ENCODE measurements at regions not wholly inside any gene's neighbourhood (a gene's known extent, or its start where the extent isn't known, plus 50 kb on each side); places are given as distances from the start of the nearest gene placed in this dataset.

DNA sequence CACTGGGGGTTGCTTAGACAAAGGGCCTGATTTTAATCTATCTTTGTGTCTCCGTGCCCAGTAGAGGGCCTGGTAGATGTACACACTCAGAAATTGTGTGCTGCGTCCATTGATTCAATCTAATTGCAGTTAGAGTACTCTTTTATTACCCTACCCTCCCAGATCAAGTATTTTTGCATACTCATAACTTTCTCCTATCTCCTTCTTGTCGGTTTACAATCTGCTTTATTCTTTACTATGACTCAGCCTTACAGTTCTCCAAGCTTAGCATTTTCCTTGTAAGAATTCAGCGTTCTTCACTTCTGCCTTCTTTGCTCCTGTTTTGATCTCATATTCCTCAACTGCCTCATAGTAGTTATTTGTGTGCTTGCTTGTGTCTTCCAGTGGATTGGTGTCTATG, 124.5 kb upstream of the ARRDC4 start:
- no peak overlapping the region for H3K4me3 ChIP-seq
- no peak for ATAC-seq

DNA sequence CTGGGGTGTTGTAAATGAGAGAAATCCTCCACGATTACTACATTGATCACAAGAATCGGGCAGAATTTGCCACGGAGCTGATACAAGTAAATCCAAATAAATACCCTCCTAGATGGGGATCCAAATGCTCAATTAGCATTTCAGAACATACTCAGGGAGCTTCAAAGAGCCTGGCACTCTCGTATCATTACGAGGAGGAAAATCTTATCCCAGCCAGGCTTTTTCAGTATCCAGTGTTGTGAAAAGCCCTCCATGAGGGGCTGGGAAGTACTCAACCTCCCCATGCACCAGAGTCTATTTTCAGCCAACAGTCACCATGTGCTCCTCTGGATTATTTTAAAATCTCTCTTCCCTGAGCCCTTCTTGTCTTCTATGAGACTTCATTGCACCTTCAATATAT, 122.6 kb upstream of the ARRDC4 start:
- Histone ChIP-seq H3K27ac (no peak overlapping the region), H3K36me3 (no peaks in the 10 kb centered on the region), H3K9me3 (no peaks in the 10 kb centered on the region), H3K4me1 (no peaks in the 10 kb centered on the region), H3K27me3 (ENCODE audit: low read depth) (no peaks in the 10 kb centered on the region), H3K4me3 (no peak overlapping the region)
- intact Hi-C loops (cut with DNase I): no loop called here
- DNase-seq (no peak), ATAC-seq (no peak)
- TF ChIP-seq CTCF (IDR thresholded peaks at IDR 0.05): no peak

More for the DNA sequence above, 124.5 kb upstream of the ARRDC4 start:
- H3K36me3 ChIP-seq: no peaks in the 10 kb centered on the region
- no peaks in the 10 kb centered on the region for H3K9me3 ChIP-seq
- TF ChIP-seq CTCF (IDR thresholded peaks at IDR 0.05): no peak
- no peaks in the 10 kb centered on the region for H3K27me3 ChIP-seq (ENCODE audit: low read depth)
- DNase-seq: no peak
- H3K4me1 ChIP-seq: no peaks in the 10 kb centered on the region
- H3K27ac ChIP-seq: no peak overlapping the region
- intact Hi-C loops (cut with DNase I): no loop called here

DNA sequence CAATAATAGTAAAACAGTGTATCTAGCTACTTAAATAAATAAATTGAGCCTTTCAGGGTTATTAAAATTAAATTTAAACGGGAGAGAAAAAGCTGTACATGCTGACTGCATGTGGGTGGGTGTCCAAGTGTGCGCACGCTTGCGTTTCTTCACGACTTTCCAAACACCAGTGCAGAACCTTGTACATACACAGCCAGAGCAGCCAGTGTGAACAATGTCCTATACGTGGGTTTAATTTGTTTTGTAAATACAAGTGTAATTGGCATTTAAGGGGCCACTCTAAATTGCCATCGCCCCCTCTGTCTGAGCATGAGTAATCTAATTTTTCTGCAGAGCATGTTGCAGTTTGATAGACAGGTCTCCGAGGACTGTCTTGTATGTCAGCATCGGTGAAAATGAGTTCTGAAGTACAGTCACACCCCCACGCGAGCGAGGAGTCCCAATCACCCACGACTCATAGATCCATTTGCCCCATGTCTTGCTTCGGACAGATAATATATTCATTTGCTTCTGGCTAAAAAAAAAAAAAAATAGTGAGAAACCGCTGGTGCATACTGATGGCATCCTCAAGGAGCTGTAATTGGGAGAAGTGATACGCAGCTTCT, 121.8 kb upstream of the ARRDC4 start:
- ATAC-seq (no peak), DNase-seq (no peak)
- no peaks in the 10 kb centered on the region for H3K27me3 ChIP-seq (ENCODE audit: low read depth)
- no peak for TF ChIP-seq CTCF (IDR thresholded peaks at IDR 0.05)
- H3K4me1 ChIP-seq: no peaks in the 10 kb centered on the region
- intact Hi-C loops (cut with DNase I): no loop called here
- no peak overlapping the region for H3K4me3 ChIP-seq
- H3K27ac ChIP-seq: no peak overlapping the region
- H3K9me3 ChIP-seq: no peaks in the 10 kb centered on the region
- no peaks in the 10 kb centered on the region for H3K36me3 ChIP-seq

- no peaks in the 10 kb centered on the region for H3K9me3 ChIP-seq
- H3K27me3 ChIP-seq (ENCODE audit: low read depth): no peaks in the 10 kb centered on the region
- ATAC-seq: no peak
- TF ChIP-seq CTCF (IDR thresholded peaks at IDR 0.05): no peak
- no peak overlapping the region for H3K27ac ChIP-seq
- H3K4me1 ChIP-seq: no peaks in the 10 kb centered on the region
- intact Hi-C loops (cut with DNase I): no loop called here
- DNase-seq: no peak
- no peak overlapping the region for H3K4me3 ChIP-seq
- H3K36me3 ChIP-seq: no peaks in the 10 kb centered on the region
These were observed 120.0 kb upstream of the ARRDC4 start for GRCh38 chr15:97840501-97840900.

DNA sequence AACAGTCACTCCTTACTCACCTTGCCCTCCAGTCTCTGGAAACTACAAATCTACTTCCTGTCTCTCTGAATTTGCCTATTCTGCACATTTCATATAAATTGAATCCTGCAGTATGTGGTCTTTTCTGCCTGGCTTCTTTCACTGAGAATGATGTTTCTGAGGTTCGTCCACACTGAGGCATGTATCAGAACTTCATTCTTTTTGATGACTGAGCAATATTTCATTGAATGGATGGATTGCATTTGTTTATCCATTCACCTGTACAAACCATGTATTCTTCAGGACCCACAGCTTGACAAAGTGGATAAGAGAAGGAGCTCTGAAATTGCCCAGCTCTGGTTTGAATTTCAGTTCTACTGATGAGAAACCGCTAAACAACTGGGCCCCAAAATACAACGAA, 118.9 kb upstream of the ARRDC4 start:
- H3K27ac ChIP-seq: no peak overlapping the region
- no peaks in the 10 kb centered on the region for H3K27me3 ChIP-seq (ENCODE audit: low read depth)
- no peaks in the 10 kb centered on the region for H3K9me3 ChIP-seq
- DNase-seq (no peak), ATAC-seq (no peak)
- no peaks in the 10 kb centered on the region for H3K36me3 ChIP-seq
- H3K4me1 ChIP-seq: no peaks in the 10 kb centered on the region
- TF ChIP-seq CTCF (IDR thresholded peaks at IDR 0.05): no peak
- intact Hi-C loops (cut with DNase I): no loop called here
- no peak overlapping the region for H3K4me3 ChIP-seq

- Histone ChIP-seq H3K4me1 (no peaks in the 10 kb centered on the region), H3K27ac (no peak overlapping the region), H3K27me3 (ENCODE audit: low read depth) (no peaks in the 10 kb centered on the region), H3K4me3 (no peak overlapping the region), H3K36me3 (no peaks in the 10 kb centered on the region), H3K9me3 (no peaks in the 10 kb centered on the region)
- no peak for ATAC-seq
- no peak for TF ChIP-seq CTCF (IDR thresholded peaks at IDR 0.05)
- DNase-seq: no peak
- intact Hi-C loops (cut with DNase I): no loop called here
These were observed 111.3 kb upstream of the ARRDC4 start for GRCh38 chr15:97849183-97849582.
